Esophagus squamous epithelium (tissue), 4 donors: ENCODE measurements at regions not wholly inside any gene's neighbourhood (a gene's known extent, or its start where the extent isn't known, plus 50 kb on each side); places are given as distances from the start of the nearest gene placed in this dataset.

Experiments used
- CTCF ChIP-seq, 6 experiments: fragments of 450-650 bp in 4 of 6; fragments of 200-600 bp in 2 of 6; sonication (generic) in 2 of 6; IDR thresholded peaks; one replicate each; pipeline ENCODE4 v1.5.1; 2016 to 2019; ENCODE audit warnings: antibody characterized with exemption in 6 of 6, mild to moderate bottlenecking in 4 of 6, moderate library complexity in 4 of 6
- POLR2A ChIP-seq, 4 donors: fragments of 450-650 bp; IDR thresholded peaks; one replicate each; pipeline ENCODE4 v1.6.1; 2017; ENCODE audit warnings: antibody characterized with exemption in 4 of 4, mild to moderate bottlenecking in 4 of 4, moderate library complexity in 3 of 4

DNA sequence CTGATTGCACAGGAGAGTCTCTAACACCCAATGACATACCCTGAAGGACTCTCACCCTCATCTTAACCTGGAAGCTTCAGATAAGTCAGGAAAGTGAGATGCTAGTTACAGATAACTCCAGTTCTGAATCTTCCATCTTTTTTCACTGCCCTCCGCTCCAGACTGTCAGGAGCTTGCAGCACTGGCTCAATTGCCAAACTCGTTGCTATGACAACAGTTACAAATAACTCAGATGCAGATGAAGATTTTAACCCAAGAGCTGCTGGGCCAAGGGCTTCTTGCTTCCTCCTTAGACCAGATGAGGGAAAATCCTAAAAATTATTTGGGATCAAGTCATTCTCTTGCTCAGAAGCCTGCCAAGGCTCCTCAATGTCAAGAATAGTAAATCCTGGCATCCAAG is 109.1 kb upstream of the HUWE1 start:
- TF ChIP-seq CTCF (IDR thresholded peaks at IDR 0.05) (no peak), POLR2A (IDR thresholded peaks at IDR 0.05) (no peak)
